Progenitor cell of endocrine pancreas (in vitro differentiated cells): ENCODE measurements at regions not wholly inside any gene's neighbourhood (a gene's known extent, or its start where the extent isn't known, plus 50 kb on each side); places are given as distances from the start of the nearest gene placed in this dataset.

Experiments used
- DNase-seq: peaks from one replicate; pipeline ENCODE4 v3.0.0; 2021; ENCODE audit warnings: low spot score; ENCODE audit not compliant: unreplicated experiment
- H3K27ac Mint-ChIP-seq: 2 replicates; pipeline ENCODE4 v1.8.0; 2021; ENCODE audit warnings: mild to moderate bottlenecking, moderate library complexity, mixed read lengths
- H3K27me3 Mint-ChIP-seq: 2 replicates; pipeline ENCODE4 v1.8.0; 2021; ENCODE audit warnings: mixed read lengths
- H3K36me3 Mint-ChIP-seq: 2 replicates; pipeline ENCODE4 v1.8.0; 2022; ENCODE audit warnings: mixed read lengths; ENCODE audit not compliant: insufficient read depth
- H3K4me1 Mint-ChIP-seq: 2 replicates; pipeline ENCODE4 v1.8.0; 2021; ENCODE audit warnings: low read depth, mixed read lengths
- H3K4me3 Mint-ChIP-seq: 2 replicates; pipeline ENCODE4 v1.8.0; 2021; ENCODE audit warnings: low read depth, mild to moderate bottlenecking, moderate library complexity, mixed read lengths
- H3K9me3 Mint-ChIP-seq: 2 replicates; pipeline ENCODE4 v1.8.0; 2021; ENCODE audit warnings: low read depth, mixed read lengths
- CTCF ChIP-seq: fragments of 200-600 bp; sonication (generic); IDR thresholded peaks from one replicate; pipeline ENCODE4 v1.5.0; 2021; ENCODE audit warnings: antibody characterized with exemption, mild to moderate bottlenecking; ENCODE audit not compliant: unreplicated experiment

- no peak for TF ChIP-seq CTCF
- DNase-seq: no peak
- Mint-ChIP-seq H3K27ac (no peak overlapping the region), H3K27me3 (no peaks in the 10 kb centered on the region), H3K36me3 (no peaks in the 10 kb centered on the region), H3K9me3 (no peaks in the 10 kb centered on the region), H3K4me1 (no peaks in the 10 kb centered on the region), H3K4me3 (no peak overlapping the region)
Measured at GRCh38 chr2:76472946-76473345, 762.2 kb upstream of the GCFC2 start.

- no peak for TF ChIP-seq CTCF
- Mint-ChIP-seq H3K4me3 (no peak overlapping the region), H3K27me3 (no peaks in the 10 kb centered on the region), H3K9me3 (no peaks in the 10 kb centered on the region), H3K4me1 (no peaks in the 10 kb centered on the region), H3K36me3 (no peaks in the 10 kb centered on the region), H3K27ac (no peak overlapping the region)
- DNase-seq: no peak
Measured at GRCh38 chr2:76469066-76469465, 758.4 kb upstream of the GCFC2 start.

- H3K27me3 Mint-ChIP-seq: no peaks in the 10 kb centered on the region
Measured at GRCh38 chr2:76467326-76467725, 756.6 kb upstream of the GCFC2 start.

GRCh38 chr2:76464310-76464709 is 753.6 kb upstream of the GCFC2 start:
- no peak for TF ChIP-seq CTCF
- DNase-seq: no peak
- no peak overlapping the region for H3K27ac Mint-ChIP-seq
- H3K27me3 Mint-ChIP-seq: no peaks in the 10 kb centered on the region
- no peaks in the 10 kb centered on the region for H3K36me3 Mint-ChIP-seq
- H3K9me3 Mint-ChIP-seq: no peaks in the 10 kb centered on the region
- H3K4me3 Mint-ChIP-seq: no peak overlapping the region
- no peaks in the 10 kb centered on the region for H3K4me1 Mint-ChIP-seq

More at GRCh38 chr2:76467326-76467725, 756.6 kb upstream of the GCFC2 start:
- Mint-ChIP-seq H3K4me1 (no peaks in the 10 kb centered on the region), H3K9me3 (no peaks in the 10 kb centered on the region), H3K36me3 (no peaks in the 10 kb centered on the region), H3K4me3 (no peak overlapping the region), H3K27ac (no peak overlapping the region)
- no peak for DNase-seq
- no peak for TF ChIP-seq CTCF

- Mint-ChIP-seq H3K36me3 (no peaks in the 10 kb centered on the region), H3K4me1 (no peaks in the 10 kb centered on the region), H3K4me3 (no peak overlapping the region)
Measured at GRCh38 chr2:76461431-76461830, 750.7 kb upstream of the GCFC2 start.

More at GRCh38 chr2:76461431-76461830, 750.7 kb upstream of the GCFC2 start:
- DNase-seq: no peak
- no peaks in the 10 kb centered on the region for H3K9me3 Mint-ChIP-seq
- H3K27me3 Mint-ChIP-seq: no peaks in the 10 kb centered on the region
- no peak for TF ChIP-seq CTCF
- no peak overlapping the region for H3K27ac Mint-ChIP-seq
